ENCODE measurements at regions not wholly inside any gene's neighbourhood (a gene's known extent, or its start where the extent isn't known, plus 50 kb on each side); places are given as distances from the start of the nearest gene placed in this dataset.
"Not testable (repeated sequence)": the region's sequence is repeated elsewhere in the genome, so short reads cannot be mapped to it uniquely, and the experiment has no call there.

DNA sequence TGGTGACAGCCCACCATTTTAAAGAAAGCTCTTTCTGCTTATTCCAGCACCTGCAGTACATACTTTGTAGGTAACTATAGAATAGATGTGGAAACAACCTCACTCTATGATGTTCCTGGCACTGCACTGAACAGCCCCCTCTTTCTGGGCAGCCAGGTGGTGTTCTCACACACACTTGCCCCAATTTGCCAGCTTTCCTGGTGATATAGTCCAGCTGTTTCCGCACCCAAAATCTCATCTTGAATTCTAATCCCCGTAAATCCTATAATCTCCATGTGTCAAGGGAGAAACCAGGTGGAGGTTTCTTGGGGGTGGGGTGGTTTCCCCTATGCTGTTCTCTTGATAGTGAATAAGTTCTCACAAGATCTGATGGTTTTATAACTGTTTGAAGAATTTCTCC, 102.2 kb downstream of the FCRL5 start:
- intact Hi-C loops (cut with DNase I, micrococcal nuclease): no loop called here
- DNase-seq (no peak), ATAC-seq (ENCODE audit: poor library complexity) (no peak)
- no peak overlapping the region for H3K4me3 ChIP-seq (ENCODE audit: low read length)
- Mint-ChIP-seq H3K9me3 (no peaks in the 10 kb centered on the region), H3K36me3 (ENCODE audit: low read depth) (no peaks in the 10 kb centered on the region), H3K27me3 (no peaks in the 10 kb centered on the region), H3K27ac (no peak overlapping the region), H3K4me1 (ENCODE audit: low read depth) (no peaks in the 10 kb centered on the region), H3K4me3 (no peak overlapping the region)
- no peaks in the 10 kb centered on the region for H3K36me3 ChIP-seq (ENCODE audit: insufficient read depth, low read length)
- TF ChIP-seq, protein P1, sequence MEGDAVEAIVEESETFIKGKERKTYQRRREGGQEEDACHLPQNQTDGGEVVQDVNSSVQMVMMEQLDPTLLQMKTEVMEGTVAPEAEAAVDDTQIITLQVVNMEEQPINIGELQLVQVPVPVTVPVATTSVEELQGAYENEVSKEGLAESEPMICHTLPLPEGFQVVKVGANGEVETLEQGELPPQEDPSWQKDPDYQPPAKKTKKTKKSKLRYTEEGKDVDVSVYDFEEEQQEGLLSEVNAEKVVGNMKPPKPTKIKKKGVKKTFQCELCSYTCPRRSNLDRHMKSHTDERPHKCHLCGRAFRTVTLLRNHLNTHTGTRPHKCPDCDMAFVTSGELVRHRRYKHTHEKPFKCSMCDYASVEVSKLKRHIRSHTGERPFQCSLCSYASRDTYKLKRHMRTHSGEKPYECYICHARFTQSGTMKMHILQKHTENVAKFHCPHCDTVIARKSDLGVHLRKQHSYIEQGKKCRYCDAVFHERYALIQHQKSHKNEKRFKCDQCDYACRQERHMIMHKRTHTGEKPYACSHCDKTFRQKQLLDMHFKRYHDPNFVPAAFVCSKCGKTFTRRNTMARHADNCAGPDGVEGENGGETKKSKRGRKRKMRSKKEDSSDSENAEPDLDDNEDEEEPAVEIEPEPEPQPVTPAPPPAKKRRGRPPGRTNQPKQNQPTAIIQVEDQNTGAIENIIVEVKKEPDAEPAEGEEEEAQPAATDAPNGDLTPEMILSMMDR (IDR thresholded peaks at IDR 0.05): no peak
- no peaks in the 10 kb centered on the region for H3K27me3 ChIP-seq (ENCODE audit: control insufficient read depth in 1 of 2, insufficient read depth in 2 of 2, low read length in 2 of 2)
- no peaks in the 10 kb centered on the region for H3K4me1 ChIP-seq (ENCODE audit: insufficient read depth, low read length)
- POLR2A ChIA-PET: no interaction called here
- H3K9me3 ChIP-seq (ENCODE audit: control insufficient read depth in 1 of 2, insufficient read depth in 1 of 2, low read length in 2 of 2): no peaks in the 10 kb centered on the region
- no peak overlapping the region for H3K27ac ChIP-seq (ENCODE audit: low read depth in 1 of 2, low read length in 2 of 2)
- CTCF ChIA-PET: no interaction called here

DNA sequence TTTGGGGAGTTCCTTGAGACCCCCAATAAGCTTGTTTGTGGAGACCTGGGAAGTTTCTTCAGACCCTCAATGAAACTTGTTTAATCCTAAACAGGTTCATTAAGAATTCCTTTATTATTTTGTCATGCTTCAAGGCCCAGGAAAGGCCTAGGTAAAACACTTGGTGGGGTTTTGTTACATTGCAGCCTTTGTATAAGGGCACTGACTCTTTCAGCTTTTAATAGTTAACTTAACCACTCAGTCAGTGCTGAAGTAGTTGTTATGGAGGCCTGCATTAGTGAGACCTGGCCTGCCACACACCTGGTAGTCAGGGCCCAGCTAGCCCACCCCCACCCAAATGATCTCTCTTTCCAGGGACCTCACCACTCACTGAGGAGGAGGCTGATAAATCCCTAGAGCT, 103.7 kb downstream of the FCRL5 start:
- no peaks in the 10 kb centered on the region for H3K36me3 Mint-ChIP-seq (ENCODE audit: low read depth)
- ChIA-PET POLR2A (no interaction called here), CTCF (no interaction called here)

DNA sequence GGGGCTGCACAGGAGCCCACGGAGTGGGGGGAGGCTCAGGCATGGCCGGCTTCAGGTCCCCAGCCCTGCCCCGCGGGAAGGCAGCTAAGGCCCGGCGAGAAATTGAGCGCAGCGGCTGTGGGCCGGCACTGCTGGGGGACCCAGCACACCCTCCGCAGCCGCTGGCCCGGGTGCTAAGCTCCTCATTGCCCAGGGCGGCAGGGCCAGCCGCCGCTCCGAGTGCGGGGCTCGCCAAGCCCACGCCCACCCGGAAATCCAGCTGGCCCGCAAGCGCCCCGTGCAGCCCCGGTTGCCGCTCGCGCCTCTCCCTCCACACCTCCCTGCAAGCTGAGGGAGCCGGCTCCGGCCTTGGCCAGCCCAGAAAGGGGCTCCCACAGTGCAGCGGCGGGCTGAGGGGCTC, 106.0 kb downstream of the FCRL5 start:
- H3K9me3 Mint-ChIP-seq; H3K27me3 Mint-ChIP-seq; ATAC-seq (ENCODE audit: poor library complexity); H3K4me1 Mint-ChIP-seq (ENCODE audit: low read depth); H3K36me3 Mint-ChIP-seq (ENCODE audit: low read depth); H3K27me3 ChIP-seq (ENCODE audit: control insufficient read depth in 1 of 2, insufficient read depth in 2 of 2, low read length in 2 of 2); intact Hi-C loops (cut with DNase I, micrococcal nuclease); H3K36me3 ChIP-seq (ENCODE audit: insufficient read depth, low read length); CTCF ChIA-PET; H3K4me1 ChIP-seq (ENCODE audit: insufficient read depth, low read length); H3K4me3 Mint-ChIP-seq; POLR2A ChIA-PET; DNase-seq; H3K4me3 ChIP-seq (ENCODE audit: low read length); H3K27ac ChIP-seq (ENCODE audit: low read depth in 1 of 2, low read length in 2 of 2); H3K27ac Mint-ChIP-seq; H3K9me3 ChIP-seq (ENCODE audit: control insufficient read depth in 1 of 2, insufficient read depth in 1 of 2, low read length in 2 of 2): not testable (repeated sequence)

More for the DNA sequence above, 103.7 kb downstream of the FCRL5 start:
- H3K9me3 ChIP-seq (ENCODE audit: control insufficient read depth in 1 of 2, insufficient read depth in 1 of 2, low read length in 2 of 2): no peaks in the 10 kb centered on the region
- H3K27me3 Mint-ChIP-seq: no peaks in the 10 kb centered on the region
- H3K4me3 ChIP-seq (ENCODE audit: low read length): no peak overlapping the region
- no peaks in the 10 kb centered on the region for H3K4me1 Mint-ChIP-seq (ENCODE audit: low read depth)
- no peaks in the 10 kb centered on the region for H3K9me3 Mint-ChIP-seq
- no peak for DNase-seq
- TF ChIP-seq, protein P1 (IDR thresholded peaks at IDR 0.05): no peak
- H3K27me3 ChIP-seq (ENCODE audit: control insufficient read depth in 1 of 2, insufficient read depth in 2 of 2, low read length in 2 of 2): no peaks in the 10 kb centered on the region
- no peak overlapping the region for H3K27ac Mint-ChIP-seq
- intact Hi-C loops (cut with DNase I, micrococcal nuclease): no loop called here
- no peaks in the 10 kb centered on the region for H3K4me1 ChIP-seq (ENCODE audit: insufficient read depth, low read length)
- no peak overlapping the region for H3K27ac ChIP-seq (ENCODE audit: low read depth in 1 of 2, low read length in 2 of 2)
- no peak overlapping the region for H3K4me3 Mint-ChIP-seq
- no peaks in the 10 kb centered on the region for H3K36me3 ChIP-seq (ENCODE audit: insufficient read depth, low read length)
- no peak for ATAC-seq (ENCODE audit: poor library complexity)

DNA sequence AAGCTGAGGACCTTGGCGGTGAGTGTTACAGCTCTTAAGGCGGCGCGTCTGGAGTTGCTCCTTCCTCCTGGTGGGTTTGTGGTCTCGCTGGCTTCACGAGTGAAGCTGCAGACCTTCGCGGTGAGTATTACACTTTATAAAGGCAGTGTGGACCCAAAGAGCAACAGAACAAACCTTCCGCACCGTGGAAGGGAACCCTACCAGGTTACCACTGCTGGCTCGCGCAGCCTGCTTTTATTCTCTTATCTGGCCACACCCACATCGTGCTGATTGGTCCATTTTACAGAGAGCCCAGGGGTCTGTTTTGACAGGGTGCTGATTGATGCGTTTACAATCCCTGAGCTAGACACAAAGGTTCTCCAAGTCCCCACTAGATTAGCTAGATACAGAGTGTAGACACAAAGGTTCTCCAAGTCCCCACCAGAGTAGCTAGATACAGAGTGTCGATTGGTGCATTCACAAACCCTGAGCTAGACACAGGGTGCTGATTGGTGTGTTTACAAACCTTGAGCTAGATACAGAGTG, 106.6 kb downstream of the FCRL5 start:
- H3K27me3 Mint-ChIP-seq; H3K4me3 ChIP-seq (ENCODE audit: low read length); POLR2A ChIA-PET; H3K9me3 Mint-ChIP-seq; H3K27ac ChIP-seq (ENCODE audit: low read depth in 1 of 2, low read length in 2 of 2); H3K4me1 ChIP-seq (ENCODE audit: insufficient read depth, low read length); intact Hi-C loops (cut with DNase I, micrococcal nuclease); H3K36me3 ChIP-seq (ENCODE audit: insufficient read depth, low read length); ATAC-seq (ENCODE audit: poor library complexity); H3K27me3 ChIP-seq (ENCODE audit: control insufficient read depth in 1 of 2, insufficient read depth in 2 of 2, low read length in 2 of 2); CTCF ChIA-PET; H3K4me3 Mint-ChIP-seq; H3K9me3 ChIP-seq (ENCODE audit: control insufficient read depth in 1 of 2, insufficient read depth in 1 of 2, low read length in 2 of 2); H3K36me3 Mint-ChIP-seq (ENCODE audit: low read depth); H3K4me1 Mint-ChIP-seq (ENCODE audit: low read depth); H3K27ac Mint-ChIP-seq; DNase-seq: not testable (repeated sequence)
